HG03196 (cell line): ENCODE measurements at regions not wholly inside any gene's neighbourhood (a gene's known extent, or its start where the extent isn't known, plus 50 kb on each side); places are given as distances from the start of the nearest gene placed in this dataset.

Experiments
- ATAC-seq: cut with Tn5 transposase; IDR thresholded peaks from one replicate; pipeline ENCODE4 v1.9.1; 2021; ENCODE audit not compliant: unreplicated experiment

GRCh38 chr15:47640079-47640478 is 77.2 kb upstream of the SEMA6D start:
- no peak for ATAC-seq

GRCh38 chr15:47640901-47641300 is 76.4 kb upstream of the SEMA6D start:
- no peak for ATAC-seq

- no peak for ATAC-seq
Measured at GRCh38 chr15:47644722-47645121, 72.6 kb upstream of the SEMA6D start.

- ATAC-seq, result no peak
Measured at GRCh38 chr15:47650564-47650963, 66.7 kb upstream of the SEMA6D start.

- no peak for ATAC-seq
Measured at GRCh38 chr15:47652328-47652727, 65.0 kb upstream of the SEMA6D start.

- no peak for ATAC-seq
Measured at GRCh38 chr15:47652844-47653243, 64.5 kb upstream of the SEMA6D start.

- no peak for ATAC-seq
Measured at GRCh38 chr15:47661661-47662180, 55.6 kb upstream of the SEMA6D start.

GRCh38 chr15:47663101-47663500 is 54.2 kb upstream of the SEMA6D start:
- ATAC-seq, result no peak
